PC-3 (cell line): ENCODE measurements at regions not wholly inside any gene's neighbourhood (a gene's known extent, or its start where the extent isn't known, plus 50 kb on each side); places are given as distances from the start of the nearest gene placed in this dataset.

ENCODE experiments used
- ATAC-seq: fragments of 200-7000 bp; cut with Tn5 transposase; 2 replicates; pipeline ENCODE4 v1.9.1; 2020; ENCODE audit warnings: mild to moderate bottlenecking, moderate library complexity
- BruUV-seq: library from RNA; stranded (reverse); fragments of 400-500 nt; replicated peaks from 2 replicates; lab custom pipeline; 2021; lab: Mats Ljungman, UMichigan
- CTCF ChIA-PET: fragments of 300-600 bp; sonication (Branson Sonifier 250); formaldehyde crosslinking; loops from one replicate; lab custom pipeline; 2022; ENCODE audit warnings: antibody characterized with exemption; lab: Charles Lee
- POLR2A ChIA-PET: fragments of 300-600 bp; sonication (Branson Sonifier 250); formaldehyde crosslinking; loops from one replicate; lab custom pipeline; 2022; ENCODE audit warnings: antibody characterized with exemption; ENCODE audit not compliant: unreplicated experiment; lab: Charles Lee
- DNase-seq: peaks from one replicate; pipeline ENCODE4 v3.0.0-alpha.2; 2015
- H2AFZ ChIP-seq: fragments of 300-600 bp; sonication (generic); 2 replicates; pipeline ENCODE4 v1.6.0; 2016; ENCODE audit warnings: antibody characterized with exemption, low read length
- H3F3A ChIP-seq: fragments of 300-600 bp; sonication (generic); one replicate; pipeline ENCODE4 v1.6.0; 2017; ENCODE audit warnings: antibody characterized with exemption, low read length, control low read depth, mild to moderate bottlenecking; ENCODE audit not compliant: unreplicated experiment
- H3K27ac ChIP-seq: fragments of 300-600 bp; sonication (generic); 2 replicates; pipeline ENCODE4 v1.5.1; 2016; ENCODE audit warnings: mild to moderate bottlenecking, low read length
- H3K27me3 ChIP-seq: fragments of 300-600 bp; sonication (generic); 2 replicates; pipeline ENCODE4 v1.6.1; 2016; ENCODE audit warnings: low read length, mixed read lengths
- H3K36me3 ChIP-seq: fragments of 300-600 bp; sonication (generic); 2 replicates; pipeline ENCODE4 v1.6.1; 2016; ENCODE audit warnings: low read depth, mixed run types, low read length, mixed read lengths
- H3K4me1 ChIP-seq: fragments of 300-600 bp; sonication (generic); 2 replicates; pipeline ENCODE4 v1.5.1; 2016; ENCODE audit warnings: low read length; ENCODE audit not compliant: insufficient read depth
- H3K4me2 ChIP-seq: fragments of 300-600 bp; sonication (generic); 2 replicates; pipeline ENCODE4 v1.6.0; 2016; ENCODE audit warnings: low read length
- H3K4me3 ChIP-seq: fragments of 300-600 bp; sonication (generic); 2 replicates; pipeline ENCODE4 v1.5.1; 2016; ENCODE audit warnings: mild to moderate bottlenecking, low read length, mixed read lengths
- H3K79me2 ChIP-seq: fragments of 300-600 bp; sonication (generic); 2 replicates; pipeline ENCODE4 v1.6.1; 2017; ENCODE audit warnings: low read length, mixed read lengths
- H3K9ac ChIP-seq: fragments of 300-600 bp; sonication (generic); 2 replicates; pipeline ENCODE4 v1.6.0; 2016; ENCODE audit warnings: mild to moderate bottlenecking, low read length
- H3K9me2 ChIP-seq: fragments of 300-600 bp; sonication (generic); replicated peaks from 2 replicates; pipeline ENCODE4 v1.6.1; 2016; ENCODE audit warnings: mixed run types, low read length, mixed read lengths
- H3K9me3 ChIP-seq: fragments of 300-600 bp; sonication (generic); 2 replicates; pipeline ENCODE4 v1.6.1; 2016; ENCODE audit warnings: low read length, mixed read lengths
- H4K20me1 ChIP-seq: fragments of 300-600 bp; sonication (generic); 2 replicates; pipeline ENCODE4 v1.6.1; 2016; ENCODE audit warnings: low read length, mixed read lengths
- CTCF ChIP-seq: fragments of 300-600 bp; sonication (generic); conservative IDR thresholded peaks from 2 replicates; pipeline ENCODE4 v1.5.1; 2017; ENCODE audit warnings: antibody characterized with exemption, low read depth, mild to moderate bottlenecking, low read length
- EZH2 ChIP-seq: fragments of 300-600 bp; sonication (generic); IDR thresholded peaks from one replicate; pipeline ENCODE4 v1.6.1; 2017; ENCODE audit warnings: antibody characterized with exemption, mild to moderate bottlenecking, low read length; ENCODE audit not compliant: unreplicated experiment
- EZH2phosphoT487 ChIP-seq: fragments of 300-600 bp; sonication (generic); IDR thresholded peaks from 2 replicates; pipeline ENCODE4 v1.6.1; 2018; ENCODE audit warnings: mild to moderate bottlenecking, antibody characterized with exemption, low read length, borderline replicate concordance
- intact Hi-C: fragments of 100-400 bp; cut with micrococcal nuclease; formaldehyde crosslinking; loops from 2 replicates; pipeline ENCODE4 v1.9.0; 2023

DNA sequence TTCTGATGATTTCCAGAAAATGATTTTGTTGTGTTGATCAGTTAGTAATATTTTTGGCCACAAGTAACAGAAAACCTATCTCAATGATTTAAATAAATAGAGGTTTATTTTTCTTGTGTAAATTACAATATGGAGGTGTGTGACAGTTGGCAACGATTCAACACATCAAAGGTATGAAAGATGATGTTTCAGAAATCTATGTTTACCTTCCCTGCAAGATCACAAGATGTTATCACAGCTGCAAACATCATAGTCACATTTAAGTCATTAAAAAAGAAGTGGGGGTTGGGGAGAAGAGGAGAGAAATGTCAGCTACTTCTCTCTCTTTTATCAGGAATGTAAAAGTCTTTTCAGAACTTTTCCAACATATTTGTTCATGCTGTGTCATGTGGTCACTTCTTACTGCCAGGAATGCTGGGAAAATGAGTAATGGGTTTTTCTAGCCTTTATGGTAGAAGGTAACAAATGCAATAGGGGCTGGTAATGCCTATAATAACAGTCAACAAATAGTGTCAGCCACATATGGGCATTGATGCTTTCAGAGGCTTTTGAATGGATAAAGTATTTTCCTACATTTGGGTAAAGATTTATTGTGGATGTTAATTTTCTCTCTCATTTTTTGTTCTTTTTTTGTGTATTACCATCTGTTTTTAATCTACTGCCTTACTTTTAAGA, 742.7 kb downstream of the TLE1 start:
- Histone ChIP-seq H2AFZ (no peak overlapping the region), H3K27ac (no peak overlapping the region), H3K36me3 (no peaks in the 10 kb centered on the region), H3K79me2 (no peaks in the 10 kb centered on the region), H3K4me2 (no peak overlapping the region), H4K20me1 (no peaks in the 10 kb centered on the region), H3K9ac (no peak overlapping the region), H3K4me3 (no peak overlapping the region), H3K9me3 (no peaks in the 10 kb centered on the region), H3F3A (no peaks in the 10 kb centered on the region), H3K27me3 (no peaks in the 10 kb centered on the region), H3K9me2 (no peaks in the 10 kb centered on the region), H3K4me1 (no peaks in the 10 kb centered on the region)
- BruUV-seq: no TSS peak
- DNase-seq (no peak), ATAC-seq (no peak)
- ChIA-PET POLR2A (no interaction called here), CTCF (no interaction called here)
- no peak for TF ChIP-seq EZH2
- no peak for TF ChIP-seq EZH2phosphoT487
- no peak for TF ChIP-seq CTCF
- intact Hi-C loops: no loop called here

- TF ChIP-seq EZH2: no peak
- TF ChIP-seq EZH2phosphoT487: no peak
- no peak for TF ChIP-seq CTCF
- POLR2A ChIA-PET: no interaction called here
Observed at GRCh38 chr9:80945436-80945835, 743.9 kb downstream of the TLE1 start.

DNA sequence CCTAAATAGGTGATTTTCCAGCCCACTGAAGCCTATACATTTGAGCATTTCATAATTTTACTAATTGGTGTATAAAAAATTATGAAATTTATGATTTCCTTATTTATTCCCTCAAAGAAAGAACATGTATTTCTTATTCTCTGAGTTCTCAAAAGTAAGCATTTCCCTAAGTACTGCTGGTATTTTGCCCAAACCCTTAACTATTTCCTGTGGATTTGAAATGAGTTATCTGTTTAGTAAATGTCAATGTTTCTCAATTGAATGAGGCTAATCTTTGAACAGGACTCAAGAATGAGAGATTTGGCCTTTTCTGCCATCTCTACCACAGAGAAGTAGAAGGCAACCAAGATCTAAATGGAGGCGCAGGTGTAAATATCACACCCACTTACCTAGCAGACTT, 751.7 kb downstream of the TLE1 start:
- ATAC-seq: no peak
- H3K4me3 ChIP-seq: no peak overlapping the region
- no peak overlapping the region for H2AFZ ChIP-seq
- no peaks in the 10 kb centered on the region for H3K9me3 ChIP-seq
- no peaks in the 10 kb centered on the region for H3K79me2 ChIP-seq
- no peak overlapping the region for H3K27ac ChIP-seq
- TF ChIP-seq CTCF: no peak
- TF ChIP-seq EZH2phosphoT487: no peak
- TF ChIP-seq EZH2: no peak
- no peak for DNase-seq
- no peaks in the 10 kb centered on the region for H3F3A ChIP-seq
- no peak overlapping the region for H3K9ac ChIP-seq
- ChIA-PET CTCF (no interaction called here), POLR2A (no interaction called here)
- no peaks in the 10 kb centered on the region for H4K20me1 ChIP-seq
- no peaks in the 10 kb centered on the region for H3K27me3 ChIP-seq
- H3K9me2 ChIP-seq: no peaks in the 10 kb centered on the region
- no TSS peak for BruUV-seq
- no peaks in the 10 kb centered on the region for H3K4me1 ChIP-seq
- H3K4me2 ChIP-seq: no peak overlapping the region
- no peaks in the 10 kb centered on the region for H3K36me3 ChIP-seq
- intact Hi-C loops: no loop called here

More at GRCh38 chr9:80945436-80945835, 743.9 kb downstream of the TLE1 start:
- no peaks in the 10 kb centered on the region for H3K9me3 ChIP-seq
- no peaks in the 10 kb centered on the region for H3K27me3 ChIP-seq
- H3K79me2 ChIP-seq: no peaks in the 10 kb centered on the region
- H3K4me2 ChIP-seq: no peak overlapping the region
- H3K9ac ChIP-seq: no peak overlapping the region
- H3K27ac ChIP-seq: no peak overlapping the region
- H3K9me2 ChIP-seq: no peaks in the 10 kb centered on the region
- H4K20me1 ChIP-seq: no peaks in the 10 kb centered on the region
- H3K4me3 ChIP-seq: no peak overlapping the region
- H3K4me1 ChIP-seq: no peaks in the 10 kb centered on the region
- BruUV-seq: no TSS peak
- DNase-seq (no peak), ATAC-seq (no peak)
- CTCF ChIA-PET: no interaction called here
- intact Hi-C loops: no loop called here
- no peaks in the 10 kb centered on the region for H3K36me3 ChIP-seq
- H2AFZ ChIP-seq: no peak overlapping the region
- H3F3A ChIP-seq: no peaks in the 10 kb centered on the region
